Renal pelvis (tissue), 1 donor: ENCODE measurements at regions not wholly inside any gene's neighbourhood (a gene's known extent, or its start where the extent isn't known, plus 50 kb on each side); places are given as distances from the start of the nearest gene placed in this dataset.

Source experiments
- DNase-seq: peaks from one replicate; pipeline ENCODE4 v3.0.0-alpha.2; 2013

GRCh38 chr6:22621701-22622100, 52.3 kb downstream of the HDGFL1 start:
- no peak for DNase-seq

GRCh38 chr6:22622351-22622750, 53.0 kb downstream of the HDGFL1 start:
- no peak for DNase-seq

- no peak for DNase-seq
These were observed 53.4 kb downstream of the HDGFL1 start for GRCh38 chr6:22622813-22623212.

GRCh38 chr6:22627644-22628043, 58.3 kb downstream of the HDGFL1 start:
- DNase-seq = no peak

- peak; percentile 42 for DNase-seq
These were observed 61.7 kb downstream of the HDGFL1 start for GRCh38 chr6:22631091-22631490.

- no peak for DNase-seq
These were observed 63.3 kb downstream of the HDGFL1 start for GRCh38 chr6:22632581-22633145.

GRCh38 chr6:22636452-22636851, 67.1 kb downstream of the HDGFL1 start:
- peak; percentile 48 for DNase-seq

GRCh38 chr6:22637782-22638181, 68.4 kb downstream of the HDGFL1 start:
- DNase-seq = no peak

- DNase-seq = no peak
These were observed 69.0 kb downstream of the HDGFL1 start for GRCh38 chr6:22638320-22638719.

- DNase-seq = no peak
These were observed 72.9 kb downstream of the HDGFL1 start for GRCh38 chr6:22642254-22642653.

- DNase-seq = no peak
These were observed 74.4 kb downstream of the HDGFL1 start for GRCh38 chr6:22643780-22644179.

GRCh38 chr6:22647719-22648118, 78.4 kb downstream of the HDGFL1 start:
- DNase-seq = no peak

- no peak for DNase-seq
These were observed 82.4 kb downstream of the HDGFL1 start for GRCh38 chr6:22651731-22652130.

- DNase-seq = no peak
These were observed 84.7 kb downstream of the HDGFL1 start for GRCh38 chr6:22653980-22654610.

GRCh38 chr6:22656706-22657351, 87.5 kb downstream of the HDGFL1 start:
- no peak for DNase-seq

GRCh38 chr6:22657352-22657980, 88.1 kb downstream of the HDGFL1 start:
- no peak for DNase-seq

GRCh38 chr6:22658183-22658582, 88.8 kb downstream of the HDGFL1 start:
- DNase-seq = no peak

- DNase-seq = no peak
These were observed 89.6 kb downstream of the HDGFL1 start for GRCh38 chr6:22658934-22659333.

- DNase-seq = no peak
These were observed 95.6 kb downstream of the HDGFL1 start for GRCh38 chr6:22664968-22665367.

- DNase-seq = no peak
These were observed 96.7 kb downstream of the HDGFL1 start for GRCh38 chr6:22666021-22666420.

GRCh38 chr6:22666586-22666985, 97.2 kb downstream of the HDGFL1 start:
- DNase-seq = no peak

GRCh38 chr6:22667855-22668254, 98.5 kb downstream of the HDGFL1 start:
- DNase-seq = no peak

- no peak for DNase-seq
These were observed 98.9 kb downstream of the HDGFL1 start for GRCh38 chr6:22668307-22668706.
